A549 (cell line): ENCODE measurements at regions not wholly inside any gene's neighbourhood (a gene's known extent, or its start where the extent isn't known, plus 50 kb on each side); places are given as distances from the start of the nearest gene placed in this dataset.

Source experiments
- EP300 ChIP-seq, 2 experiments: fragments of >200 bp; sonication (Bioruptor Twin); formaldehyde crosslinking; IDR thresholded peaks; 2 replicates in 1 of 2; 3 replicates in 1 of 2; pipeline ENCODE4 v1.6.1; 2016 to 2017
- GATA3 ChIP-seq: IDR thresholded peaks from 2 replicates; pipeline ENCODE4 v1.6.1; 2012; ENCODE audit warnings: borderline replicate concordance
- HOXB5 ChIP-seq: fragments of 250-450 bp; sonication (Bioruptor Pico); IDR thresholded peaks from 2 replicates; pipeline ENCODE4 v1.5.0; 2020; ENCODE audit warnings: mild to moderate bottlenecking, moderate library complexity
- JUN ChIP-seq, 2 experiments: fragments of >200 bp; sonication (Bioruptor Twin); formaldehyde crosslinking; IDR thresholded peaks; 2 replicates in 1 of 2; 3 replicates in 1 of 2; pipeline ENCODE4 v1.6.1; 2016 to 2017
- MYC ChIP-seq: IDR thresholded peaks from 2 replicates; pipeline ENCODE4 v1.6.1; 2012; ENCODE audit warnings: mild to moderate bottlenecking, inconsistent platforms, low read length, improper control_type of control experiment, borderline replicate concordance
- NR3C1 ChIP-seq: fragments of >200 bp; sonication (Bioruptor Twin); formaldehyde crosslinking; IDR thresholded peaks from 3 replicates; pipeline ENCODE4 v1.6.1; 2017
- ZFP36 ChIP-seq: fragments of 450-650 bp; IDR thresholded peaks from 2 replicates; pipeline ENCODE4 v1.6.1; 2014; ENCODE audit warnings: borderline replicate concordance; ENCODE audit not compliant: partially characterized antibody
- ZNF302 ChIP-seq: fragments of 250-450 bp; sonication (Bioruptor Pico); IDR thresholded peaks from 2 replicates; pipeline ENCODE4 v1.9.0; 2021; ENCODE audit warnings: inconsistent platforms, mild to moderate bottlenecking, moderate library complexity
- TF ChIP-seq, protein P1 (sequence below): fragments of 450-650 bp; IDR thresholded peaks from 2 replicates; pipeline ENCODE4 v1.6.1; 2014; ENCODE audit warnings: antibody characterized with exemption

DNA sequence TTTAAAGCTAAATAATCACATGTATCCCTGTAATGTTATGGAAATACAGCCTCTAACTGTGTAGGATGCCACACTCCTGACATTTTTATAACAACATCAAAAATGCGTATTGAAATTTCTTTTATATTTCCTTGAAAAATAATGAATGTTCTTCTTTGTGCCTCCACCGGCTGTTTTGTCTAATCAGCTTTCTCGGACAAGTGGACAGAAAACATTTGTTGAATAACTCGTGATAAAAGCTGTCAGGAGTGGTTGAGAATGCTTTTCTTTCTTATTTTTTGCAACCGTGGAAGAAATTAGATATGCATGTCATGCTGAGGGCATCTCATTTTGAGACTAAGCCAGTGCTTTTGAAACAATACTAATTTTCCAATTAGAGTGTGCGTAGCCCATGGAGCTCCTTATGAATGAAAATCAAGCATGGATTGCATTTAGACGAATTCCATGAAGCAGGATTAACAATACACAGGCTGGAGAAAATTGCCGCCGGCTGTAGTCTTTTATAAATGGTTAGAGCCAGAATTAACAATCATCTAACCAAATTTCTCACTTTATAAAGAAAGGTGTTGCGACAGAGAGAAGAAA lies 614.5 kb upstream of the LCORL start:
- TF ChIP-seq EP300 (IDR thresholded peaks at IDR 0.05) (no peak), ZNF302 (no peak), NR3C1 (no peak), HOXB5 (CRISPR knock-in tag) (no peak), MYC (no peak), ZFP36 (no peak), GATA3 (no peak), JUN (IDR thresholded peaks at IDR 0.05) (no peak)
- TF ChIP-seq, protein P1, sequence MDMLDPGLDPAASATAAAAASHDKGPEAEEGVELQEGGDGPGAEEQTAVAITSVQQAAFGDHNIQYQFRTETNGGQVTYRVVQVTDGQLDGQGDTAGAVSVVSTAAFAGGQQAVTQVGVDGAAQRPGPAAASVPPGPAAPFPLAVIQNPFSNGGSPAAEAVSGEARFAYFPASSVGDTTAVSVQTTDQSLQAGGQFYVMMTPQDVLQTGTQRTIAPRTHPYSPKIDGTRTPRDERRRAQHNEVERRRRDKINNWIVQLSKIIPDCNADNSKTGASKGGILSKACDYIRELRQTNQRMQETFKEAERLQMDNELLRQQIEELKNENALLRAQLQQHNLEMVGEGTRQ = no peak
